K562 (cell line): ENCODE measurements at regions not wholly inside any gene's neighbourhood (a gene's known extent, or its start where the extent isn't known, plus 50 kb on each side); places are given as distances from the start of the nearest gene placed in this dataset.

Source experiments
- ATAC-seq: fragments of 200-7000 bp; cut with Tn5 transposase; 3 replicates; pipeline ENCODE4 v1.9.1; 2020; ENCODE audit warnings: moderate library complexity
- BruUV-seq: library from RNA; stranded (reverse); fragments of 400-500 nt; replicated peaks from 2 replicates; lab custom pipeline; 2021; lab: Mats Ljungman, UMichigan
- CTCF ChIA-PET: fragments of 300-600 bp; formaldehyde crosslinking; extraction: SDS; loops from one replicate; lab custom pipeline; 2021; ENCODE audit warnings: low intra/inter-chr PET ratio; lab: Yijun Ruan, JAX
- POLR2A ChIA-PET: fragments of 300-600, 350-650 bp; sonication (Branson Sonifier 250); formaldehyde crosslinking; extraction: SDS; loops from one replicate; lab custom pipeline; 2021; ENCODE audit warnings: antibody characterized with exemption, inconsistent platforms; lab: Yijun Ruan, JAX
- DNase-seq, 4 experiments: peaks; one replicate each; pipeline versions ENCODE4 v3.0.0 to v3.0.0-alpha.2; 2011 to 2018; ENCODE audit warnings: low spot score in 3 of 4, mixed read lengths in 3 of 4; ENCODE audit errors: extremely low read depth in 1 of 4
- FAIRE-seq: peaks from 2 replicates; lab custom pipeline; 2011; peaks lifted over from hg19 to GRCh38; lab: Jason Lieb, UNC
- H2AFZ ChIP-seq: 2 replicates; pipeline ENCODE4 v1.6.0; 2011; ENCODE audit warnings: low read depth, low read length, control low read depth, inconsistent platforms
- H3K27ac ChIP-seq: fragments of 200-600 bp; 3 replicates; pipeline ENCODE4 v1.8.0; 2011; ENCODE audit warnings: low read depth, mild to moderate bottlenecking, control low read depth, inconsistent platforms, low read length, moderate library complexity, mixed read lengths; ENCODE audit errors: extremely low read depth
- H3K27me3 ChIP-seq, 2 experiments: fragments of 300-600 bp in 1 of 2; 2 replicates in 1 of 2; 3 replicates in 1 of 2; pipeline versions ENCODE4 v1.6.0 to v1.8.0; 2011; ENCODE audit warnings: inconsistent platforms in 2 of 2, low read length in 2 of 2, mild to moderate bottlenecking in 1 of 2, mixed read lengths in 1 of 2, moderate library complexity in 1 of 2; ENCODE audit not compliant: control insufficient read depth in 2 of 2, insufficient read depth in 2 of 2
- H3K36me3 ChIP-seq: fragments of 300-600 bp; 3 replicates; pipeline ENCODE4 v1.8.0; 2011; ENCODE audit warnings: mild to moderate bottlenecking, low read length, inconsistent platforms; ENCODE audit not compliant: control insufficient read depth, insufficient read depth
- H3K4me1 ChIP-seq, 2 experiments: fragments of 200-600 bp in 1 of 2; replicated peaks in 1 of 2; 2 replicates in 1 of 2; 3 replicates in 1 of 2; pipeline versions ENCODE4 v1.5.1 to v1.8.0; 2011; ENCODE audit warnings: inconsistent platforms in 2 of 2, low read length in 2 of 2, mild to moderate bottlenecking in 1 of 2, mixed read lengths in 1 of 2, moderate library complexity in 1 of 2; ENCODE audit not compliant: control insufficient read depth in 2 of 2, insufficient read depth in 2 of 2
- H3K4me2 ChIP-seq: 2 replicates; pipeline ENCODE4 v1.6.1; 2011; ENCODE audit warnings: low read length, control low read depth, inconsistent platforms, mixed read lengths; ENCODE audit not compliant: insufficient read depth
- H3K4me3 ChIP-seq: fragments of 200-600 bp; sonication (generic), shearing (Covaris generic); 2 replicates; pipeline ENCODE4 v1.5.1; 2016; ENCODE audit warnings: control low read depth, inconsistent platforms
- H3K79me2 ChIP-seq: fragments of 200-600 bp; 3 replicates; pipeline ENCODE4 v1.8.0; 2011; ENCODE audit warnings: low read length, inconsistent platforms; ENCODE audit not compliant: control insufficient read depth, insufficient read depth
- H3K9ac ChIP-seq, 2 experiments: 2 replicates each; pipeline versions ENCODE4 v1.6.0 to v1.6.1; 2011; ENCODE audit warnings: low read depth in 2 of 2, low read length in 2 of 2, control low read depth in 1 of 2, inconsistent platforms in 1 of 2, mild to moderate bottlenecking in 1 of 2, mixed read lengths in 1 of 2; ENCODE audit not compliant: insufficient read depth in 1 of 2
- H3K9me1 ChIP-seq: one replicate; pipeline ENCODE4 v1.6.0; 2011; ENCODE audit warnings: inconsistent platforms, mild to moderate bottlenecking, low read length, moderate library complexity; ENCODE audit not compliant: control insufficient read depth, insufficient read depth
- H3K9me3 ChIP-seq: replicated peaks from 2 replicates; pipeline ENCODE4 v1.5.1; 2011; ENCODE audit warnings: low read depth, low read length, inconsistent platforms; ENCODE audit not compliant: control insufficient read depth, insufficient read depth
- H4K20me1 ChIP-seq: replicated peaks from 2 replicates; pipeline ENCODE4 v1.6.1; 2011; ENCODE audit warnings: low read length, inconsistent platforms, mixed read lengths; ENCODE audit not compliant: control insufficient read depth, insufficient read depth
- CREM ChIP-seq: IDR thresholded peaks from 2 replicates; pipeline ENCODE4 v1.6.1; 2014; ENCODE audit warnings: antibody characterized with exemption, low read depth
- ILF3 ChIP-seq: fragments of 450-650 bp; IDR thresholded peaks from 2 replicates; pipeline ENCODE4 v1.6.1; 2018; ENCODE audit warnings: antibody characterized with exemption, mild to moderate bottlenecking, moderate library complexity, borderline replicate concordance
- NCOA2 ChIP-seq, 2 experiments: fragments of 450-650 bp; IDR thresholded peaks; 2 replicates each; pipeline ENCODE4 v1.6.1; 2018; ENCODE audit warnings: mild to moderate bottlenecking in 2 of 2, moderate library complexity in 1 of 2; ENCODE audit not compliant: partially characterized antibody in 2 of 2
- POLR2AphosphoS2 ChIP-seq: IDR thresholded peaks from 2 replicates; pipeline ENCODE4 v1.6.1; 2012; ENCODE audit warnings: low read length, improper control_type of control experiment
- RAD51 ChIP-seq: fragments of 450-650 bp; IDR thresholded peaks from 2 replicates; pipeline ENCODE4 v1.7.1; 2016; ENCODE audit warnings: low read depth, mild to moderate bottlenecking, borderline replicate concordance
- SETDB1 ChIP-seq: IDR thresholded peaks from one replicate; pipeline ENCODE4 v1.6.1; 2012; ENCODE audit warnings: low read length, control low read depth, inconsistent platforms
- ZNF354B ChIP-seq: fragments of 250-450 bp; sonication (Bioruptor Pico); IDR thresholded peaks from 2 replicates; pipeline ENCODE4 v1.4.0; 2020
- ZNF431 ChIP-seq: sonication (generic); formaldehyde crosslinking; IDR thresholded peaks from 2 replicates; pipeline ENCODE4 v1.8.0; 2022; ENCODE audit warnings: mild to moderate bottlenecking, missing genetic modification reagents
- ZNF589 ChIP-seq: fragments of 200-800 bp; sonication (Bioruptor generic); IDR thresholded peaks from 2 replicates; pipeline ENCODE4 v1.6.1; 2016; ENCODE audit warnings: low read depth, missing genetic modification characterization, missing compliant biosample characterization
- WGBS: fragments of 100-300 bp; shearing (Covaris generic); methylation state at CpG from one replicate; pipeline ENCODE4 v1.1.6; 2016; ENCODE audit warnings: low coverage, mixed read lengths; ENCODE audit not compliant: insufficient coverage; ENCODE audit errors: missing lambda C conversion rate; 5-methylcytosine and 5-hydroxymethylcytosine counted together
- in situ Hi-C: fragments of 300-500 bp; cut with MboI; formaldehyde crosslinking; loops from 4 replicates; pipeline ENCODE4 v1.15.0; 2018; ENCODE audit warnings: inconsistent platforms, mixed read lengths
- intact Hi-C: fragments of 100-400 bp; cut with micrococcal nuclease; formaldehyde crosslinking; loops from 2 replicates; pipeline ENCODE4 v1.14.2; 2022
- TF ChIP-seq, protein P1 (sequence below): sonication (generic); formaldehyde crosslinking; IDR thresholded peaks from 2 replicates; pipeline ENCODE4 v1.8.1; 2023; ENCODE audit warnings: mild to moderate bottlenecking, missing genetic modification reagents
- TF ChIP-seq, protein P2 (sequence below): fragments of 250-450 bp; sonication (Bioruptor Pico); IDR thresholded peaks from 2 replicates; pipeline ENCODE4 v1.6.1; 2021; ENCODE audit warnings: mild to moderate bottlenecking

DNA sequence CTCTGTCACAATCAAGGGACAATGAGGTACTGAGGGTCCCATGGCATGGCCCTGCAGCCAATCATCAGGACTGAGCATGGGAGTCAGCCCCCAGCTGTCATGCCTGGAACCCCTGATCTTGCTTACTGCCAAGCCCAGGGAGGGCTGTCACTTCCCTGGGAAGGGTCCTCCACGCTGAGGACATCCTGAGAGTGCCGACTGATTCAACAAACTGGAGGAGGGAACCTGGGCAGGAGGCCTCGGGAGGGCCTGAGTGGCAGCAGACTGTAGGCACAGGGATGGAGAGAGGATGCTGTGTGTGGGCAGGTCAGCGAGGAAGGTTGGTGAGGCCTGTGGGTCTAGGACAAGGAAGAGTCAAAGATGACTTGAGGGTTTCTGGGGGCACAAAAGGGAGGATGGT, 154.3 kb downstream of the ZNF248 start:
- Histone ChIP-seq H3K27ac (no peak overlapping the region), H3K9me1 (no peaks in the 10 kb centered on the region), H3K4me3 (no peak overlapping the region), H3K4me2 (no peak overlapping the region)
- DNase-seq: no peak
- intact Hi-C loops: no loop called here
- WGBS: 3% methylated on average over 4 of the region's 4 CpGs
- no peak for FAIRE-seq
- ATAC-seq: no peak
- no TSS peak for BruUV-seq
- TF ChIP-seq RAD51 (no peak), ILF3 (no peak), ZNF589 (CRISPR knock-in tag) (no peak), CREM (no peak), NCOA2 (IDR thresholded peaks at IDR 0.05; ENCODE audit: partially characterized antibody in 2 of 2) (no peak), POLR2AphosphoS2 (no peak), ZNF431 (no peak), SETDB1 (no peak), ZNF354B (CRISPR knock-in tag) (no peak)
- TF ChIP-seq, protein P1, sequence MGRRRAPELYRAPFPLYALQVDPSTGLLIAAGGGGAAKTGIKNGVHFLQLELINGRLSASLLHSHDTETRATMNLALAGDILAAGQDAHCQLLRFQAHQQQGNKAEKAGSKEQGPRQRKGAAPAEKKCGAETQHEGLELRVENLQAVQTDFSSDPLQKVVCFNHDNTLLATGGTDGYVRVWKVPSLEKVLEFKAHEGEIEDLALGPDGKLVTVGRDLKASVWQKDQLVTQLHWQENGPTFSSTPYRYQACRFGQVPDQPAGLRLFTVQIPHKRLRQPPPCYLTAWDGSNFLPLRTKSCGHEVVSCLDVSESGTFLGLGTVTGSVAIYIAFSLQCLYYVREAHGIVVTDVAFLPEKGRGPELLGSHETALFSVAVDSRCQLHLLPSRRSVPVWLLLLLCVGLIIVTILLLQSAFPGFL (CRISPR knock-in tag): no peak
- TF ChIP-seq, protein P2, sequence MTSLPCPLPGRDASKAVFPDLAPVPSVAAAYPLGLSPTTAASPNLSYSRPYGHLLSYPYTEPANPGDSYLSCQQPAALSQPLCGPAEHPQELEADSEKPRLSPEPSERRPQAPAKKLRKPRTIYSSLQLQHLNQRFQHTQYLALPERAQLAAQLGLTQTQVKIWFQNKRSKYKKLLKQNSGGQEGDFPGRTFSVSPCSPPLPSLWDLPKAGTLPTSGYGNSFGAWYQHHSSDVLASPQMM (CRISPR knock-in tag): no peak
- TF ChIP-seq, all 486 proteins: peak for 0
- Histone ChIP-seq H2AFZ (no peak overlapping the region), H3K79me2 (no peaks in the 10 kb centered on the region), H3K9ac (no peak overlapping the region), H4K20me1 (no peaks in the 10 kb centered on the region), H3K27me3 (no peaks in the 10 kb centered on the region), H3K9me3 (no peaks in the 10 kb centered on the region), H3K4me1 (peaks cover 0 to 6% of the 10 kb centered on the region in 2 experiments; a peak in 2 of 5 replicates), H3K36me3 (no peaks in the 10 kb centered on the region)
- in situ Hi-C loops: no loop called here
- ChIA-PET CTCF (no interaction called here), POLR2A (no interaction called here)
